ENCODE measurements at regions not wholly inside any gene's neighbourhood (a gene's known extent, or its start where the extent isn't known, plus 50 kb on each side); places are given as distances from the start of the nearest gene placed in this dataset.

GRCh38 chr6:6713657-6714056, 125.1 kb downstream of the LY86 start:
- peak in 2 of 3 donors; percentile 50 to 63 for DNase-seq
- H3K9me3 Mint-ChIP-seq, result peaks cover 0 to 6% (median 0%) of the 10 kb centered on the region in 7 donors
- H3K4me1 Mint-ChIP-seq, result peaks cover 90% of the 10 kb centered on the region
- WGBS (ENCODE audit: insufficient coverage), result 57% methylated on average over 5 of the region's 9 CpGs
- Histone ChIP-seq H4K20me1 (ENCODE audit: insufficient read depth, low read length) (no peaks in the 10 kb centered on the region), H3K79me2 (ENCODE audit: insufficient read depth, low read length) (peaks cover 27% of the 10 kb centered on the region), H3K27ac (ENCODE audit: low read depth in 1 of 2, low read length in 2 of 2) (peak overlapping the region; percentile 82 to 97), H3K9ac (ENCODE audit: insufficient read depth, low read length, poor library complexity, severe bottlenecking) (peak overlapping the region; percentile 70), H3K27me3 (ENCODE audit: control insufficient read depth in 2 of 2, insufficient read depth in 2 of 2, low read length in 2 of 2) (no peaks in the 10 kb centered on the region), H3K4me3 (replicated peaks in 1 of 3; ENCODE audit: low read depth in 2 of 3, low read length in 3 of 3) (peak overlapping the region in 1 of 3 experiments; percentile 45), H3K4me2 (replicated peaks; ENCODE audit: extremely low read depth, low read length, poor library complexity, severe bottlenecking) (peak overlapping the region; percentile 39), H2AFZ (ENCODE audit: insufficient read depth, low read depth, low read length, poor library complexity, severe bottlenecking) (no peak overlapping the region), H3K4me1 (ENCODE audit: control insufficient read depth in 1 of 2, insufficient read depth in 2 of 2, low read length in 2 of 2) (peaks cover 78 to 84% of the 10 kb centered on the region in 2 donors), H3K36me3 (replicated peaks in 1 of 2; ENCODE audit: control insufficient read depth in 1 of 2, insufficient read depth in 2 of 2, low read length in 2 of 2) (no peaks in the 10 kb centered on the region), H3K9me3 (replicated peaks in 1 of 2; ENCODE audit: control insufficient read depth in 1 of 2, insufficient read depth in 1 of 2, low read length in 2 of 2) (no peaks in the 10 kb centered on the region)
- peaks cover 13 to 23% of the 10 kb centered on the region in 2 donors for H3K36me3 Mint-ChIP-seq
- H3K27me3 Mint-ChIP-seq (ENCODE audit: low read depth in 3 of 3), result no peaks in the 10 kb centered on the region
- TF ChIP-seq CTCF (IDR thresholded peaks at IDR 0.05), result no peak
- peak overlapping the region; percentile 88 to 96 (median 95) for H3K27ac Mint-ChIP-seq
- intact Hi-C loops (cut with micrococcal nuclease), result loop anchor here in 1 of 2 donors (5.0 kb wide), 2 partner anchors 39 to 984 kb away; no protein-coding TSS in a partner anchor
- peak overlapping the region; percentile 34 to 72 for H3K4me3 Mint-ChIP-seq

GRCh38 chr6:6714118-6714897, 125.8 kb downstream of the LY86 start:
- H3K27me3 Mint-ChIP-seq (ENCODE audit: low read depth in 3 of 3), result no peaks in the 10 kb centered on the region
- DNase-seq, result no peak
- peak overlapping the region in 5 of 7 donors; percentile 63 to 95 (median 88) for H3K27ac Mint-ChIP-seq
- Histone ChIP-seq H3K9ac (ENCODE audit: insufficient read depth, low read length, poor library complexity, severe bottlenecking) (no peak overlapping the region), H3K27ac (ENCODE audit: low read depth in 1 of 2, low read length in 2 of 2) (peak overlapping the region; percentile 82 to 97), H3K36me3 (replicated peaks in 1 of 2; ENCODE audit: control insufficient read depth in 1 of 2, insufficient read depth in 2 of 2, low read length in 2 of 2) (no peaks in the 10 kb centered on the region), H3K79me2 (ENCODE audit: insufficient read depth, low read length) (peaks cover 34% of the 10 kb centered on the region), H3K4me2 (replicated peaks; ENCODE audit: extremely low read depth, low read length, poor library complexity, severe bottlenecking) (no peak overlapping the region), H4K20me1 (ENCODE audit: insufficient read depth, low read length) (no peaks in the 10 kb centered on the region), H3K9me3 (replicated peaks in 1 of 2; ENCODE audit: control insufficient read depth in 1 of 2, insufficient read depth in 1 of 2, low read length in 2 of 2) (no peaks in the 10 kb centered on the region), H3K4me1 (ENCODE audit: control insufficient read depth in 1 of 2, insufficient read depth in 2 of 2, low read length in 2 of 2) (peaks cover 81 to 89% of the 10 kb centered on the region in 2 donors), H3K4me3 (replicated peaks in 1 of 3; ENCODE audit: low read depth in 2 of 3, low read length in 3 of 3) (no peak overlapping the region), H2AFZ (ENCODE audit: insufficient read depth, low read depth, low read length, poor library complexity, severe bottlenecking) (no peak overlapping the region), H3K27me3 (ENCODE audit: control insufficient read depth in 2 of 2, insufficient read depth in 2 of 2, low read length in 2 of 2) (no peaks in the 10 kb centered on the region)
- H3K4me1 Mint-ChIP-seq, result peaks cover 91% of the 10 kb centered on the region
- H3K36me3 Mint-ChIP-seq, result peaks cover 11 to 21% of the 10 kb centered on the region in 2 donors
- intact Hi-C loops (cut with micrococcal nuclease), result loop anchor here in 1 of 2 donors (5.0 kb wide), 2 partner anchors 38 to 983 kb away; no protein-coding TSS in a partner anchor
- 79% methylated on average over 10 of the region's 12 CpGs for WGBS (ENCODE audit: insufficient coverage)
- TF ChIP-seq CTCF (IDR thresholded peaks at IDR 0.05), result no peak
- no peak overlapping the region for H3K4me3 Mint-ChIP-seq
- peaks cover 0 to 3% (median 0%) of the 10 kb centered on the region in 7 donors for H3K9me3 Mint-ChIP-seq

Data from CD14-positive monocyte (primary cell).